ENCODE measurements at regions not wholly inside any gene's neighbourhood (a gene's known extent, or its start where the extent isn't known, plus 50 kb on each side); places are given as distances from the start of the nearest gene placed in this dataset.

DNA sequence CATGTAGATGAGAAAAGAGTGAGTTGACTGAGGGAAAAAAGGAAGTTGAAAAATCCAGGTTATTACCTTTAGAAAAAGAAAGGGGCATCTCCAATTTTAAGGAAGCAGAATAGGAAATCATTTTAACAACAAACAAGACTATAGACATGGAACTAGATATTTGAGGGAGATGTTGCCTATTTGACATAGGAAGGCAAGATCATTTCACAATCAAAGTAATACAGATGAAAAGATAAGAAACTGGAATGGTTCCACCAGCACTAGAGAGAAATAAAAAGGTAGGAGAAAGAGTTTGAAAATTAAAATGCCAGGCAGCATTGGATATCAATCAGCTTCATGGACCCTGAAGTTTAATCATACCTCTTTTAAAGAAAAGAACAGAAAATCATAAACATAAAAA, 881.0 kb upstream of the MGAT4C start:
- no peaks in the 10 kb centered on the region for H3K36me3 Mint-ChIP-seq (ENCODE audit: low read depth, unreplicated experiment)
- DNase-seq (ENCODE audit: low spot score) = no peak
- no peak overlapping the region for H3K4me3 Mint-ChIP-seq (ENCODE audit: unreplicated experiment)
- no peak for TF ChIP-seq CTCF (IDR thresholded peaks at IDR 0.05; ENCODE audit: unreplicated experiment)
- H3K4me1 Mint-ChIP-seq (ENCODE audit: unreplicated experiment) = peaks cover 5% of the 10 kb centered on the region
- H3K27ac Mint-ChIP-seq (ENCODE audit: unreplicated experiment) = no peak overlapping the region
- no peaks in the 10 kb centered on the region for H3K9me3 Mint-ChIP-seq (ENCODE audit: unreplicated experiment)
- no peaks in the 10 kb centered on the region for H3K27me3 Mint-ChIP-seq (ENCODE audit: unreplicated experiment)

GRCh38 chr12:87136330-87136976, 880.3 kb upstream of the MGAT4C start:
- Mint-ChIP-seq H3K27ac (ENCODE audit: unreplicated experiment) (no peak overlapping the region), H3K36me3 (ENCODE audit: low read depth, unreplicated experiment) (no peaks in the 10 kb centered on the region), H3K4me3 (ENCODE audit: unreplicated experiment) (no peak overlapping the region), H3K9me3 (ENCODE audit: unreplicated experiment) (no peaks in the 10 kb centered on the region), H3K27me3 (ENCODE audit: unreplicated experiment) (no peaks in the 10 kb centered on the region), H3K4me1 (ENCODE audit: unreplicated experiment) (peaks cover 5% of the 10 kb centered on the region)
- TF ChIP-seq CTCF (IDR thresholded peaks at IDR 0.05; ENCODE audit: unreplicated experiment) = no peak
- DNase-seq (ENCODE audit: low spot score) = no peak

DNA sequence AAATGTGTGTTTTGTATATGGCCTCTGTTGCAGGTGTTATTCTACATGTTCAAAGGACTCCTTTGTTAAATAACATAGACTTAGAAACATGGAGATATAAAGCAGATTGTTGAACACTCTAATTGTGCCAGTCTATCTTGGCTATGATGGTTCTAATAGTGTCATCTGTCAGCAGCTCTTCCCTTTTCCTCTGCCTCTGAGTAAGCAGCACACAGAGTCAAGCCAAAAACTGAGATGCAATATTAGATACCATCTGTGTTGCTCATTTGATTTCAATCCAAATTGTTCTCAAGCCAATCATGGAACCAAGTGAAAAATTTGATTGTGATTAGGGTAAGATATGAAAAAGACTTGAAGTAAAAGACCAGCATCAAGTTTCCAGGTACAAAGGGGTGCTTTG, 871.1 kb upstream of the MGAT4C start:
- Mint-ChIP-seq H3K4me1 (ENCODE audit: unreplicated experiment) (no peaks in the 10 kb centered on the region), H3K4me3 (ENCODE audit: unreplicated experiment) (no peak overlapping the region), H3K9me3 (ENCODE audit: unreplicated experiment) (no peaks in the 10 kb centered on the region), H3K36me3 (ENCODE audit: low read depth, unreplicated experiment) (no peaks in the 10 kb centered on the region), H3K27me3 (ENCODE audit: unreplicated experiment) (no peaks in the 10 kb centered on the region), H3K27ac (ENCODE audit: unreplicated experiment) (no peak overlapping the region)
- no peak for DNase-seq (ENCODE audit: low spot score)
- TF ChIP-seq CTCF (IDR thresholded peaks at IDR 0.05; ENCODE audit: unreplicated experiment) = no peak

DNA sequence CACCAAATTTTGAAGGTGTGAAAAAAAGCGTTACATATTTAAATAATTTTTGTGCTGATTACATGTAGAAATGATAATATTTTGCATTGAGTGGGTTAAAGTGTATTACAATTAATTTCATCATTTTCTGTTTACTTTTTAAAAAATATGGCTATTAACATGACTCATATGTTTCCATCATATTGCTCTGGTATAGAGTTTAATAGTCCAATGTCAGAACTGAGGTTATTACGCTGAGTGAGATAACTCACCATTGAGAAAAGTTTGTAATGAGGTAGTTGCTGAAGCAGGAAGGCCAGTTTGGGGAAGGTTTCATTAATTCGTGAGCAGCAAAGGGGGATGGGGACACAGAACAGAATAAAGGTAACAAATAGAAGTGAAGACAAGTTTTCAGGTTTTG, 865.7 kb upstream of the MGAT4C start:
- TF ChIP-seq CTCF (IDR thresholded peaks at IDR 0.05; ENCODE audit: unreplicated experiment) = no peak

GRCh38 chr12:87120440-87120839, 864.2 kb upstream of the MGAT4C start:
- H3K4me1 Mint-ChIP-seq (ENCODE audit: unreplicated experiment) = peaks cover 6% of the 10 kb centered on the region
- no peaks in the 10 kb centered on the region for H3K9me3 Mint-ChIP-seq (ENCODE audit: unreplicated experiment)
- no peaks in the 10 kb centered on the region for H3K36me3 Mint-ChIP-seq (ENCODE audit: low read depth, unreplicated experiment)
- no peak for TF ChIP-seq CTCF (IDR thresholded peaks at IDR 0.05; ENCODE audit: unreplicated experiment)
- no peaks in the 10 kb centered on the region for H3K27me3 Mint-ChIP-seq (ENCODE audit: unreplicated experiment)
- H3K4me3 Mint-ChIP-seq (ENCODE audit: unreplicated experiment) = no peak overlapping the region
- H3K27ac Mint-ChIP-seq (ENCODE audit: unreplicated experiment) = no peak overlapping the region
- DNase-seq (ENCODE audit: low spot score) = no peak

More for the DNA sequence above, 865.7 kb upstream of the MGAT4C start:
- Mint-ChIP-seq H3K4me1 (ENCODE audit: unreplicated experiment) (peaks cover 6% of the 10 kb centered on the region), H3K27ac (ENCODE audit: unreplicated experiment) (no peak overlapping the region), H3K9me3 (ENCODE audit: unreplicated experiment) (no peaks in the 10 kb centered on the region), H3K4me3 (ENCODE audit: unreplicated experiment) (no peak overlapping the region), H3K36me3 (ENCODE audit: low read depth, unreplicated experiment) (no peaks in the 10 kb centered on the region), H3K27me3 (ENCODE audit: unreplicated experiment) (no peaks in the 10 kb centered on the region)
- no peak for DNase-seq (ENCODE audit: low spot score)
